ENCODE measurements at regions not wholly inside any gene's neighbourhood (a gene's known extent, or its start where the extent isn't known, plus 50 kb on each side); places are given as distances from the start of the nearest gene placed in this dataset.

- H3K27me3 ChIP-seq (ENCODE audit: insufficient read depth, poor library complexity, severe bottlenecking): no peaks in the 10 kb centered on the region
- no peak overlapping the region for H3K27ac ChIP-seq (replicated peaks)
- no peak for DNase-seq (ENCODE audit: low read depth in 1 of 2, low spot score in 1 of 2)
- TF ChIP-seq POLR2AphosphoS5 (IDR thresholded peaks at IDR 0.05; ENCODE audit: low read depth) (no peak), REST (IDR thresholded peaks at IDR 0.05; ENCODE audit: insufficient replicate concordance, low read depth) (no peak), GABPA (IDR thresholded peaks at IDR 0.05; ENCODE audit: low read depth) (no peak), CTCF (IDR thresholded peaks at IDR 0.05; ENCODE audit: insufficient read depth, low read length) (no peak), SPI1 (IDR thresholded peaks at IDR 0.05; ENCODE audit: borderline replicate concordance, low read depth) (no peak)
- H3K4me3 ChIP-seq (replicated peaks; ENCODE audit: insufficient read depth, low read length): no peak overlapping the region
Observed at GRCh38 chr2:129642526-129643043, 336.9 kb upstream of the RAB6C start.

- no peaks in the 10 kb centered on the region for H3K27me3 ChIP-seq (ENCODE audit: insufficient read depth, poor library complexity, severe bottlenecking)
- TF ChIP-seq REST (IDR thresholded peaks at IDR 0.05; ENCODE audit: insufficient replicate concordance, low read depth) (no peak), POLR2AphosphoS5 (IDR thresholded peaks at IDR 0.05; ENCODE audit: low read depth) (no peak), CTCF (IDR thresholded peaks at IDR 0.05; ENCODE audit: insufficient read depth, low read length) (no peak), SPI1 (IDR thresholded peaks at IDR 0.05; ENCODE audit: borderline replicate concordance, low read depth) (no peak), GABPA (IDR thresholded peaks at IDR 0.05; ENCODE audit: low read depth) (no peak)
Observed at GRCh38 chr2:129645335-129645734, 334.1 kb upstream of the RAB6C start.

GRCh38 chr2:129646107-129646506 lies 333.4 kb upstream of the RAB6C start:
- no peak for DNase-seq (ENCODE audit: low read depth in 1 of 2, low spot score in 1 of 2)
- Histone ChIP-seq H3K27ac (replicated peaks) (no peak overlapping the region), H3K27me3 (ENCODE audit: insufficient read depth, poor library complexity, severe bottlenecking) (no peaks in the 10 kb centered on the region), H3K4me3 (replicated peaks; ENCODE audit: insufficient read depth, low read length) (no peak overlapping the region)
- TF ChIP-seq SPI1 (IDR thresholded peaks at IDR 0.05; ENCODE audit: borderline replicate concordance, low read depth) (no peak), CTCF (IDR thresholded peaks at IDR 0.05; ENCODE audit: insufficient read depth, low read length) (no peak), POLR2AphosphoS5 (IDR thresholded peaks at IDR 0.05; ENCODE audit: low read depth) (no peak), REST (IDR thresholded peaks at IDR 0.05; ENCODE audit: insufficient replicate concordance, low read depth) (no peak), GABPA (IDR thresholded peaks at IDR 0.05; ENCODE audit: low read depth) (no peak)

More at GRCh38 chr2:129645335-129645734, 334.1 kb upstream of the RAB6C start:
- no peak overlapping the region for H3K27ac ChIP-seq (replicated peaks)
- no peak overlapping the region for H3K4me3 ChIP-seq (replicated peaks; ENCODE audit: insufficient read depth, low read length)
- no peak for DNase-seq (ENCODE audit: low read depth in 1 of 2, low spot score in 1 of 2)

All from HL-60 (cell line).